ENCODE measurements at regions not wholly inside any gene's neighbourhood (a gene's known extent, or its start where the extent isn't known, plus 50 kb on each side); places are given as distances from the start of the nearest gene placed in this dataset.

GRCh38 chr1:5812295-5812694 lies 179.9 kb downstream of the NPHP4 start:
- intact Hi-C loops (cut with micrococcal nuclease) = no loop called here

GRCh38 chr1:5811419-5811818 lies 180.8 kb downstream of the NPHP4 start:
- intact Hi-C loops (cut with micrococcal nuclease) = no loop called here

GRCh38 chr1:5810553-5811270 lies 181.5 kb downstream of the NPHP4 start:
- intact Hi-C loops (cut with micrococcal nuclease) = no loop called here

GRCh38 chr1:5810131-5810530 lies 182.1 kb downstream of the NPHP4 start:
- intact Hi-C loops (cut with micrococcal nuclease) = no loop called here

- intact Hi-C loops (cut with micrococcal nuclease) = no loop called here
These were observed 182.9 kb downstream of the NPHP4 start for GRCh38 chr1:5809207-5809788.

GRCh38 chr1:5803851-5804250 lies 188.4 kb downstream of the NPHP4 start:
- intact Hi-C loops (cut with micrococcal nuclease) = no loop called here

- intact Hi-C loops (cut with micrococcal nuclease) = no loop called here
These were observed 189.6 kb downstream of the NPHP4 start for GRCh38 chr1:5802606-5803005.

- intact Hi-C loops (cut with micrococcal nuclease) = no loop called here
These were observed 193.3 kb downstream of the NPHP4 start for GRCh38 chr1:5798904-5799303.

GRCh38 chr1:5798151-5798730 lies 194.0 kb downstream of the NPHP4 start:
- intact Hi-C loops (cut with micrococcal nuclease) = no loop called here

GRCh38 chr1:5796028-5796427 lies 196.2 kb downstream of the NPHP4 start:
- intact Hi-C loops (cut with micrococcal nuclease) = no loop called here

- intact Hi-C loops (cut with micrococcal nuclease) = no loop called here
These were observed 197.9 kb downstream of the NPHP4 start for GRCh38 chr1:5794279-5794678.

GRCh38 chr1:5793516-5793915 lies 198.7 kb downstream of the NPHP4 start:
- intact Hi-C loops (cut with micrococcal nuclease) = no loop called here

- intact Hi-C loops (cut with micrococcal nuclease) = no loop called here
These were observed 211.1 kb downstream of the NPHP4 start for GRCh38 chr1:5781079-5781478.

- intact Hi-C loops (cut with micrococcal nuclease) = no loop called here
These were observed 211.9 kb downstream of the NPHP4 start for GRCh38 chr1:5780324-5780716.

GRCh38 chr1:5779608-5780323 lies 212.5 kb downstream of the NPHP4 start:
- intact Hi-C loops (cut with micrococcal nuclease) = no loop called here

- intact Hi-C loops (cut with micrococcal nuclease) = no loop called here
These were observed 216.1 kb downstream of the NPHP4 start for GRCh38 chr1:5776035-5776550.

- intact Hi-C loops (cut with micrococcal nuclease) = no loop called here
These were observed 218.2 kb downstream of the NPHP4 start for GRCh38 chr1:5774019-5774418.

- intact Hi-C loops (cut with micrococcal nuclease) = no loop called here
These were observed 220.4 kb downstream of the NPHP4 start for GRCh38 chr1:5771788-5772187.

GRCh38 chr1:5770981-5771765 lies 221.1 kb downstream of the NPHP4 start:
- intact Hi-C loops (cut with micrococcal nuclease) = no loop called here

- intact Hi-C loops (cut with micrococcal nuclease) = no loop called here
These were observed 222.5 kb downstream of the NPHP4 start for GRCh38 chr1:5769760-5770159.

GRCh38 chr1:5769146-5769545 lies 223.1 kb downstream of the NPHP4 start:
- intact Hi-C loops (cut with micrococcal nuclease) = no loop called here
